ENCODE measurements at regions not wholly inside any gene's neighbourhood (a gene's known extent, or its start where the extent isn't known, plus 50 kb on each side); places are given as distances from the start of the nearest gene placed in this dataset.

GRCh38 chr14:38521591-38521990 is 265.7 kb upstream of the CLEC14A start:
- DNase-seq (ENCODE audit: low read depth in 2 of 2), result no peak

DNA sequence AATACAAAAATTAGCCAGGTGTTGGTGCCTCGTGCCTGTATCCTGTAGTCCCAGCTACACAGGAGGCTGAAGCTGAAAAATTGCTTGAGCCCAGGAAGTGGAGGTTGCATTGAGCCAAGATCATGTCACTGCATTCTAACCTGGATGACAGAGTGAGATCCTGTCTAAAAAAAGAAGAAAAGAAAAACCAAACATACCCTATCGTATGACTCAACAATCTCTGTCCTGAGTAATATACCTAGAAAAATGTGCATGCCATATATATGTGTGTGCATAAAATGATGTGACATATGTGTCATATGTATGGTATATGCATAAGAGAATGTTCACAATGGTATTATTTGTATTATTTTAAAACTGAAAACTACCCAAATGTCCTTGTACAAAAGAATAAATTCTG is 261.5 kb upstream of the CLEC14A start:
- DNase-seq (ENCODE audit: low read depth in 2 of 2), result no peak

DNA sequence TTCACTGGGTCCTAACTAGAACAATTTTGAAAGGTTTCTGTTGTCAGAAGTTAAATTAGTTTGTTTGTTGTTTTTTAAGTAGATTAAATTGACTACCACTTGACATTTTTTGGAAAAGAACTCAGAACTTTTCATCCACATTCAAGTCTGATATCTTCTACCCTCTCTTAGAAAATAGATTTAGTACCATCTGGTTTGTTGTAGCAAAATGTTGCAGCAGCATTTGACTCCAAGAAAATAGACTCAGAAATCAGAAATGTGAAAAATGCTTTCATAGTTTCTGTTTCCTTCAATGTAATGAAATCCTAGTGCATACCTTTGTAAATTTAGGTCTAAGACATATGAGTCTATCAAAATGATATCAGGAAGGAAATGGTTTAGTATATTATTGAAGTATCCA is 256.3 kb upstream of the CLEC14A start:
- DNase-seq (ENCODE audit: low read depth in 2 of 2), result no peak

GRCh38 chr14:38507299-38507698 is 251.4 kb upstream of the CLEC14A start:
- no peak for DNase-seq (ENCODE audit: low read depth in 2 of 2)

DNA sequence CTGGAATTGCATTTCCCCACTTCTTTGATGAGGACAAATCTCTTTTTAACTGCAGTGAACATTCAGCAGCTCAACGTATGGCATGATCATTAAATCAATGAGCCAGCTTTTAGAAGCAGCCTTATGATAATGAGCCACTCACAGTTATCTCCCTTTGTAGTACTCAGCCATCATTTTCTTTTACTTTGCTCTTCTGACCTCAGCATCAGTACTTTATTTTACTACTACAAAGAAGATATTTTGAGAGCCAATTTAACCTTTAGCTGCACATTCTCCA is 250.0 kb upstream of the CLEC14A start:
- no peak for DNase-seq (ENCODE audit: low read depth in 2 of 2)

- no peak for DNase-seq (ENCODE audit: low read depth in 2 of 2)
These were observed 249.5 kb upstream of the CLEC14A start for GRCh38 chr14:38505221-38505972.

DNA sequence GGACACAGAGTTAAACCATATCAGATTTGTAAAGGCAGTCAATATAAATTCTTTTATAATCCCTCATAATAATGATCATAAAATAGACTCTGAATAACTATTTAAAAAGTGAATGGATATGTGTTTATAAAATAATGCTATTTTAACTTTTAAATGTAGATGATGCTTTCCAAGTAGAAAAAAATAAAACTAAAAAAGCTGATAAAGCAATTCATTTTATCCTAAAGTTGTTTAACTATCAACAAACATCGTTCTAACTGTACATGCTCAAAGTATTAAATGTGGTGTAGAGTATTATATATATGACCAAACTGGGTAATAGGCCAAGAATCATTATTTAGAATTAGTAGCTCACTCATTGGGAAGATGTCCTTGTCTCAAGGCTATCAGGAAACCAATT is 248.3 kb upstream of the CLEC14A start:
- no peak for DNase-seq (ENCODE audit: low read depth in 2 of 2)

GRCh38 chr14:38502239-38502638 is 246.3 kb upstream of the CLEC14A start:
- no peak for DNase-seq (ENCODE audit: low read depth in 2 of 2)

GRCh38 chr14:38500125-38500524 is 244.2 kb upstream of the CLEC14A start:
- no peak for DNase-seq (ENCODE audit: low read depth in 2 of 2)

DNA sequence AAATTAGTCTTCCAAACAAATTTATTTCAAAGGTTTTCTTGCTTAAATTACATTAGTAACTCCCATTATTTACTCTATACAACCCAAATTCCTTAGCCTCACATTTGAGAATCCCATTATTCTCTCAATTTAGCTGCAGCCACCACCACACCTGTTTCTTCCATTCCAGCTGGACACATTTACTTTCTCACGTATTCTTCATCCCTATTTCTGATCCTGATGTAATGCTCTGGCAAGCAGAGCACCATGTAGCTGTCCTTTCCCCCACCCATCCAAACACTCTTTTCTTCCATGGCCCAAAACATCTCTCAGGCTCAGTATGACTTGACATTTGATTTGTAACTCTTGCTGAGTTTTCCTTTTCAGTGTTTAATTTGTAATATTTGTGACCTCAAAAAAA is 240.2 kb upstream of the CLEC14A start:
- DNase-seq (ENCODE audit: low read depth in 2 of 2), result no peak

DNA sequence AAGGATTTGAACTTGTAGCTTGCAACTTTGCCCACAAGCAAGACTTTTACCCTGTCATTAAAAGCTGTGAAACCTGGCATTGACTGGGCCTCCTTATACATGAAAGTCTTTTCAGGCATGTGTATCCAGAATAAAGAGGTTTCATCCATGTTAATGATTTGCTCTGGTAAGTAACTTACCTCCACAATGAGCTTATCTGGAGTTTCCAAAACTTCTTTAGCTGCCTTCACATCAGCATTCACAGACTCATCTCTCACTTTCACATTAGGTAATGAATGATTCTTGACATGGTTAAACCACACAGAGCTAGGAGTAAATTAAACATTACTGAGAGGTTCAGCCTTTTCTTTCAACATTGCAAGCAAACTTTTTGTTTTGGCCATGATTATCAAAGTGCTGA is 234.4 kb upstream of the CLEC14A start:
- DNase-seq (ENCODE audit: low read depth in 2 of 2), result no peak

DNA sequence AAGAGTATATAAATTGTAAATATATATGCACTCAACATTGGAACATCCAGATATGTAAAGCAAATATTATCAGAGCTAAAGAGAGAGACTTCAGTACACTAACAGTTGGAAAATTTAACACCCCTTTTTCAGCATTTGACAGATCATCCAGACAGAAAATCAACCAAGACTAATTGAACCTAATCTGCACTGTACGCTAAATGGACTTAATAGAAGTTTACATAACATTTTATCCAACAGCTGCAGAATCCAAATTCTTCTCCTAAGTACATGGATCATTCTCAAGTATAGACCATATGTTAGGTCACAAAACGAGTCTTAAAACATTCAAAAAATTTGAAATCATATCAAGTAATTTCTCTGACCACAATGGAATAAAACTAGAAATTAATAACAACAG is 229.1 kb upstream of the CLEC14A start:
- DNase-seq (ENCODE audit: low read depth in 2 of 2), result no peak

GRCh38 chr14:38481952-38482678 is 226.2 kb upstream of the CLEC14A start:
- no peak for DNase-seq (ENCODE audit: low read depth in 2 of 2)

DNA sequence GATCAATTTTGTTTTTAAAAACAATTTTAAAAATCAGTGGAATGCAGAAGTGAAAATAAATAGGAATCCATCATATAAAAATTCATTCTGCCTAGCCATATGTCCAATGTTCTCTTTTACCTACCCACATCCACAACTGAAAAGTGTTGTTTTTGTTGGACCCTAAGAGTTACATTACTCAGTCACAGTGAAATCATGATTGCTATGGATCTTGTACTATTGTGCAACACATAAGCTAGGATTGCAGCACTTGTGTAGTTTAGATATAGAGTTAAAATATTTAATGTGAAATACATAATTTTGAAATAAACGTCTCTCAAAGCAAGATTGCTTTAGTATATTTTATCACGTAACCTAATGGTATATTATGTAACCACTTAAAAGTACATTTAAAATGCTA is 213.3 kb upstream of the CLEC14A start:
- no peak for DNase-seq (ENCODE audit: low read depth in 2 of 2)

DNA sequence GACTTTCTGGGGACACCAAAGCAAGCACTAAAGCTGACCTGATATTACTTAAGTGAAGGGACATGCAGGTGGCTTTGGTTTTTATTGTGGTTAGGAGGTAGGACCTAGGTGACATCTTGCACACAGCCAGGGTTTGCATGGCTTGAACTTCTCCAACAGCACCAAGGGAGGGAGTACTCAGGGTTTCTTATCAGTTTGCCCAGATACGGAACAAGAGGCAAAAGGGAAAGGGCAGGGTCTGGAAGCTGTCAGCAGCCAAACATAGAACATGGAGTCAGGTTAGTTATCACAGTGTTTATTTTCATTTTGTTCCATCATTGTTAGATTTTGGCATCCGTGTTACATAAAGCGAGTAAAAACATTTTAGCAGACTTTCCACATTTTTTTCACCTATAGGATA is 186.3 kb upstream of the CLEC14A start:
- no peak for DNase-seq (ENCODE audit: low read depth in 2 of 2)

DNA sequence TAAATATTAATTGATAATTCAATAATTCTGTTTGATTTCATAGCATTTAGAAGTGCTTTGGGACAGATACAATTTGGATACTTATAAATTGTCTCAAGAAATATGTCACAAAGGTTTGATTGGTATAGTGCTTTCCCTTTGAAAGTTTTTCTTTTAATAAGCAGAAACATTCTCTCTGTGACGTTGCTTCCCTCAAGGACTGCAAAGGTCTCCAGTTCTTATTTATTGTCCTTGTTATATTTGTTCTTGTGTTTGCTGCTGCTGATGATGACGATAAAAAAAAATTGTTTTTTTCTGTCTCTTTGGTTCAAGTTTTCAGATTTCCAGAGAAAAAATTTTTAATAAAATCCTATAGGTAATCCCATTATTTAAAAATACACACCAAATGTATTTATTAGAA is 176.3 kb upstream of the CLEC14A start:
- DNase-seq (ENCODE audit: low read depth in 2 of 2), result no peak

DNA sequence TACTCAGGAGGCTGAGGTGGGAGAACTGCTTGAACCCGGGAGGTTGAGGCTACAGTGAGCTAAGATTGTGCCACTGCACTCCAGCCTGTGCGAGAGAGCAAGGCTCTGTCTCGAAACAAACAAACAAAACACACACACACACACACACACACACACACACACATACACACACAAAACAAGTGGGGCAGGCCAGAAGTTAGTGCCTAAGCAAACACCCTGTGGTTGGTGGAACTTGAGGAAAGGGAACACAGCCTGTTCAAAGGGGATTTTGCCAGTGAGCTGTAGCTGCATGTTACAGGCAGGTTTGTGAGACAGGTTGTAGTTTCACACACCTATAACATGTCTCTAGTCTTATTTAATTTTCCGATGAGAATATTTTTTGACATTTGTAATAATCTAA is 175.3 kb upstream of the CLEC14A start:
- DNase-seq (ENCODE audit: low read depth in 2 of 2), result no peak

GRCh38 chr14:38430522-38430921 is 174.6 kb upstream of the CLEC14A start:
- DNase-seq (ENCODE audit: low read depth in 2 of 2), result no peak

DNA sequence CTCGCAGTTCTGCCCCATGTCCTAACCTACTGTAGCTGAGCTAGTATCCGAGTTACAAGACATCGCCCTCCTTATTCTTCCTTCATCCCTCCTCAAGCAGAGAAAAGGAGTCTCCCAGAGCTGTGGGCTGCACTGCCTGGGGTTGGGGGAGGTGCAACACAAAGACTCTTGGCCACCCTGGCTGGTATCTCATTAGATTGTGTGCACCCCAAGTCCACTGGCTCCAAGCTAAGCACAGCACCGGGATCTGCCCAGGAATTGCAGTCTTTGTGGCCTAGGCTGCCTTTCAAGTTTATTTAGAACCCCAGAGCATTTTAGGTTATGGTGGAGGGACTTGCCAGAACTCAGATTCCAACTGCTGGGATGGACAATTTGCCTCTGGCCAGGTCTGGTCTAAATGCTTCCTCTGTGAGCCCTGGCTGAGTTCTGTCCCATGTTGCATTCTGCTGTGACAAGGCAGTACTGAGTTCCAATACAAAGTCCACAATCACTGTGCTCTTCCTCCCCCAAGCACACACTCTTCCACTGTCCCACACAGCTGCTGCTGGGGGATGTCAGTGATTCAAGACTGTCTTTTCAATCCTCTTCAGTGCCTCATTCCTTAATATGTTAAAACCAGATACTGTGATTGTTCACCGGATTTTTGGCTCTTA is 169.6 kb upstream of the CLEC14A start:
- no peak for DNase-seq (ENCODE audit: low read depth in 2 of 2)

DNA sequence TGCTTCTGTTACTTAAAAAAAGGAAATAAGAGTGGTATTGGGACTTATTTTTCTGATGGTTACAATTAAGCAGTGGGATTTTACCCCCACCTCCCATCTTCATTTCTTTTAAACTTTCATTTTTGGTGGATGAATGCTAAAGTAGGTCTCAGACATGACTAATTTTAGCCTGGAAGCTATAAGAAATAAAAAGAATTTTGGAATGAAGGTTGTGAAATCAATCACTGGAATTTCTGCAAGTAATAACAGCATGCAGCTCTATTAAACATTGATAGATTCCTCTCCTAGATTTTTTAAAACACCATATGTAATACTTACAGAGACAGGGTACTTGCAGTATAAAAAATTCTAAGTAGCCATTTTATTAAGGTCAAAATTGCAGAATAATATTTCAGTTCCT is 164.2 kb upstream of the CLEC14A start:
- no peak for DNase-seq (ENCODE audit: low read depth in 2 of 2)

DNA sequence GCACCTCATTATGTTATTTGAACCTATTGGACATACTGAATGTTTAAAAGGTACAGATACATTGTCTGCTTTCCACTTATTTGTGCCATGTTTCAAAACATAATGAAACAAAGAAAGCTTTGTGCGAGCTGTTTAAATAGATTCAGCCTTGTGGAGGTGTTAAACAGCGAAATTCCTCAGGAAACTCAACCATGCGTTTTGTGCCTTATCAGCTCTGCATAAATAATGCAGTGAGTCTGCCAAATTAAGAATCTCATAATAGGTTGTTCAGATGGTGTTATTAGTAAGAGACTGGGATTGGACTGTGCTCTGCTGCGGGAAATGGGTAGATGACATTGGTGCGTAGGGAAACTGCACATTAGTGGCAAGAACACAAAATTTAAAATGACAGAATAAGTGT is 163.7 kb upstream of the CLEC14A start:
- no peak for DNase-seq (ENCODE audit: low read depth in 2 of 2)

DNA sequence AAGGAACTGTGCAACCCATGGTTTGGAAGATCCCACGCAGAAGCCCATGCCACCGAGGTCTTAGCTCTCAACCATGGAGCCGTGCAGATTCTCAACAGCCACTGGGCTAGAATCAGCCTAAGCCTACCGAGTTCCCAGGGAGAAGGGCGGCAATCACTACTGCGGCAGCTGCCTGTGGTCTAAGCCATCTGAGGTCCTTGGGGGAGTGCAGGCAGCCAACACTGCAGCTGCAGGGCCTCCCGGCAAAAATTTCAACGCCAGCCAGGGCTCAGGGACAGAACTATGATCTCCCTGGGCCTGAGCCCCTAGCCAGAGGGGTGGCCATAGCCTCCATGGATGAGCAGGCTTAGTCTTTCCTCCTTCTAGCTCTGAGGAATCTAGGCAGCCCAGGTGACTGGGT is 156.8 kb upstream of the CLEC14A start:
- DNase-seq (ENCODE audit: low read depth in 2 of 2), result no peak

DNA sequence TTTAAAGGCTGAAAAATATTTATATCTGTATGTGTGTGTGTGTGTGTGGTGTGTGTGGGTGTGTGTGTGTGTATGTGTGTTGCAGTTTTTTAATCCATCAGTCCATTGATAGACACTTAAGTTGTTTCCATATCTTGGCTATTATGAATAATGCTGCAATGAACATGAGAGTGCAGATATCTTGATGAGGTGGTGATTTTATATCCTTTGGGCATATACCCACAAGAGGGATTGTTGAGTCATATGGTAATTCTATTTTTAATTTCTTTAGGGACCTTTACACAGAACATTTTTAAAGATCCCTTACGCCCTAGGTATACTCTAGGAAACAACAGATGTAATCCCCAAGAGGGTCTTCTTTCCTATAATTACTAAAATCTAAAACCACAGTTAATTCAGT is 154.5 kb upstream of the CLEC14A start:
- DNase-seq (ENCODE audit: low read depth in 2 of 2), result no peak

All from stimulated activated CD8-positive, alpha-beta memory T cell treated with anti-CD3 and anti-CD28 coated beads, Interleukin-7, amount 100 ng/mL, for 1 hour (primary cell).